ENCODE measurements at regions not wholly inside any gene's neighbourhood (a gene's known extent, or its start where the extent isn't known, plus 50 kb on each side); places are given as distances from the start of the nearest gene placed in this dataset.

DNA sequence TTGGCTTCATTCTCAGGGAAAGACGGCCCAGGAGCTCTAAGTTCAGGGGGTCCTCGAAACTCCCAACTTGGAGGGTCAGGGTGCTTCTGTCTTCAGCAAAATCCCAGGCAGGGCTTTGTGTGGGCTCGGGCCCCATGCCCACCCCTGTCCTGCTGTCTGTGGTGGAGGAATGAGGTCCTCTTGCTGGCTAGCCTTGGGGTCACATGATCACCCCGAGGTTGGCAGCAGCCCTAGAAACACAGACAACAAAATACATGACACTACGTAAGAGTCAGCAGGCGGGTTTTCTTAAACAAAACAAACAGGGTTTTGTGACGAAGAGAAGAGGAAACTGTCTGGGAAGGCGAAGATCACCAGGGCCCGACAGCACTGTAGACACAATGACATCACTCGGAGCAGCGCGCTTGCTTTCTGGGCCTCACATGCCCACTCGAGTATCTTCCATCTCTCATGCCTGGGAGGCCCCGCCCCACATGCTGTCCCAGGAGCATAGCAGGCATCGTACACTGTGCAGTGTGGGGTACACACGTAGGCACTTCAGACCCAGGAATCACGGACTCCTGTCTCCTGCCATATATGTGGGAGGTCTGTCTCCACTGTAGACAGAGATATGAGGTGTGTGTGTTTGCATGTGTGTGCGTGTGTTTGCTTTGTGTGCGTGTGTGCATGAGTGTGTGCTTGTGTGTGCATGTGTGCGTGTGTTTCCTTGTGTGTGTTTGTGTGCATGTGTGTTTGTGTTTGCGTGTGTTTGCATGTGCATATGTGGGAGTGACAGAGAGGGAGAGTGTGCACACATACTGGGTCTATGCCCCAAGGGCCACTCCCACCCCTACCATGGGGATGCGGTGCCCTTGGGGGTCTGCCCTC, 94.7 kb downstream of the SIK1 start:
- no peak for DNase-seq

DNA sequence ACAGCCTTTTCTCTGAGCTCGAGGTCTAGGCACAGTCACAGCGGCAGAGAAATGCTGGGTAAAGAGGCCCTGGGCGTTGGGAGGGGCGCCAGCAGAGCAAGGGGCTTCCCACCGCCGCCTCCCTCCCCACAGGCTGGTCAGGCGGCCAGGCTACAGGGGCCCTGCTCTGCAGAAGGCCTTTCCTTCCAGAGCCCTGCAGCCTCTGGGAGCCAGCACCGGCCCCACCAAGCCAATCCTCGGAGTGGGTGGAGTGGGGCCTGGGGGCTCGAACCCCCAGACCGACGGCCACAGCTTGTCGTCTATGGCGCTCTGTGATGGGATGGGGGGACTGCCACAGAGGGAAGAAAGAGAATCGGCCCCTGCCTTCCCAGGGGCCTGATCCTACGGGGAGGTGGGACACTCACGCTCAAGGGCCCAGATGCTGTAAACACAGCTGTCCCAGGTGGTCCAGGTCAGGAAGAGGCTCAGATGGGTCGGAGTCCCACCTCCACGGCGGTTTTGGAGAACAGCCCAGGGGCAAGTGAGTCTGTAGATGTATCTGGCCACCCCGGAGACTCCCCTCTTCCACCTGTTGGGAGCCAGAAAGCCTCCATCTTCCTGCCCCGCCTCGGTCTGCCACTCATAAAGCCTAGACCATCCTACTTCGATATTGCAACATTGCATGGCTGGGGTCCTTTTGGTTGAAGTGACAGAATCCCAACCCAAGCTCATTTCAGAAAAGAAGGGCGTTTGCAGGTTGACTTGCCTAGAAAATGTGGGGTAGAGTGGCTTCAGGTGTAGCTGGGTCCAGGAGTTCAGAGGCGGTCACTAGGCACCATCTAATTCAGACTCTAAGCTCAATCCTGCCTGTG, 95.6 kb downstream of the SIK1 start:
- no peak for DNase-seq

DNA sequence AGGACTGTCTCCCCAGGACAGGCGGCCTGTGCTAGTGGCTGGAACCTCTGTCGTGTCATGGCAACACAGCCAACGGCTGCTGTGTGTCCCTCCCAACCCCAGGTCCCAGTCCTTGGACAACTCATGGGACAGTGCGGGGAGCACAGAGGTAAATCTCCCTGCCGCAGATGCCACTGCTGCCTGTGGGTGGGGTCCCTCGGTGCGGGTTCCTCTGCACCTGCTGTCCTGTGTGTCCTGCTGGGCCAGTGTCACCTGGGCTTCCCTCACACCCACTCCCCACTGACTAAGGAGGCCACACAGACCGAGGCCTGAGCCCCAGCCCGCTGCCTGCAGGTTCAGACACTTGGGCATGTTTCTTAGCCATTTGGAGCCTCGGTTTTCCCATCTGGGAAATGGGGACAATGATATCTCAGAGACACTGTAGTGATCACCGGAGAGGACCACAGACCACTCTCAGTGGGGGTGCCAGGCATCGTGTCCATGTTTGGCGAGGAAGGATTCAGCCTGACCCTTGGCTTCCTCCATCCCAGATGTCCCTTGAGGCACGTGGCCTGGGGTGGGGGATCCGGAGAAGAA, 96.5 kb downstream of the SIK1 start:
- no peak for DNase-seq

DNA sequence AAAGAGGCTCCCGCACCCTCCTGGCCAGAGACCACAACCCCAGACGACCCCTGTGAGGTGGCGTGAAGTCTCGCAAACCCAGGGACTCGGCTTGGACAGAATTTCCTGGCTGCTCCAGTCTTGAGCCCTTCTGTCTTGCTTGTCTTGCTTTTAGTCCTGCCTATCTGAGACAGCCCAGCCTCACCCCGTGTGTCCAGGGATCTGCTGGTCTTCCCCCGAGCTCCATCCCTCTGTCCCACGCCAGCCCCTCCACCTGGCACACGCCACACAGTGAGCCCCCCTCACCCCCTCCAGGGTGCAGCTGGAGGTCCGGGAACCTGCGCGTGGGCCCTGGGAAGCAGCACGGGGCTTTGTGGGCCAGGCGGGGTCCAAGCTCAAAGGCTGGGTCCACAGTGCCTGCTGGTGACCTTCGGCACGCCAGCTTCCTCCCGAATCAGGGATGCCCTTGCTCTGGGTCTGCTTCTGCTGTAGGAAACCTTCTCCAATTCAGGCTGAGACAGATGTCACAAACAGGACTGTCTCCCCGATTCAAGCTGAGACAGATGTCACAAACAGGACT, 97.1 kb downstream of the SIK1 start:
- no peak for DNase-seq

DNA sequence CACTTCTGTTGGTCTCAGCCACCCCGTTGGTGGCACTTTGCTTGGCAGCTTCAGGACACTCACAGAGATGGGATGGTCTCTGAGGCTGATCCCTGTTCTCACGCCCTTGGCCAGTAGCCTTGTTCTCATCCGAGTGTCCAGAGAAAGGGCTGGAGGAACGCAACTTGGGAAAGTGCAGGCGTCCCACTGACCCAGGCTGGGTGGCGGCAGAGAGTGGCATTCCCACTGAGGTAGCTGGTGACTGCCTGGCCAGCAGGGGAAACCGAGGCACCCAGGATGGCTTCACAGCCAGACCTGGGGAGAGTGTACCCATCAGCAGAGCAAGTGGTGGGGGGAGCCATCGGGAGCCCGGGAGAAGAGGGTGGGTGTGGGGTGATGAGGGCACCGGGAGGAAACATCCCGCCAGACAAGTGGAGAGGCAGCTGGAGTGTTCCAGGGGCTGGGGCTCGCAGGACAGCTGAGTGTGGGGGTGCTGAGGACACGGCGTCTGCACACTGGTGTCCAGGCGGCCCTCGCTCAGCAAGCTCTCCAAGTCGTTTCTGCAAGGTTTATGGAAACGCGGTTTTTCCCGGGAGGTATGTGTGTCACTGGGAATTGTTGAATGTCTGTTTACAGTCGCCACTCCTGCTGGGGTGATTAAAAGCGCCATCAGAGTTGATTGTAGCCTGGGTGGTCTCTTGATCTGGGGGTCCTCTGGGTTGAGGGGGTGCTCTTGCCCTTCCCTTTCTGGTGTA, 97.8 kb downstream of the SIK1 start:
- no peak for DNase-seq

DNA sequence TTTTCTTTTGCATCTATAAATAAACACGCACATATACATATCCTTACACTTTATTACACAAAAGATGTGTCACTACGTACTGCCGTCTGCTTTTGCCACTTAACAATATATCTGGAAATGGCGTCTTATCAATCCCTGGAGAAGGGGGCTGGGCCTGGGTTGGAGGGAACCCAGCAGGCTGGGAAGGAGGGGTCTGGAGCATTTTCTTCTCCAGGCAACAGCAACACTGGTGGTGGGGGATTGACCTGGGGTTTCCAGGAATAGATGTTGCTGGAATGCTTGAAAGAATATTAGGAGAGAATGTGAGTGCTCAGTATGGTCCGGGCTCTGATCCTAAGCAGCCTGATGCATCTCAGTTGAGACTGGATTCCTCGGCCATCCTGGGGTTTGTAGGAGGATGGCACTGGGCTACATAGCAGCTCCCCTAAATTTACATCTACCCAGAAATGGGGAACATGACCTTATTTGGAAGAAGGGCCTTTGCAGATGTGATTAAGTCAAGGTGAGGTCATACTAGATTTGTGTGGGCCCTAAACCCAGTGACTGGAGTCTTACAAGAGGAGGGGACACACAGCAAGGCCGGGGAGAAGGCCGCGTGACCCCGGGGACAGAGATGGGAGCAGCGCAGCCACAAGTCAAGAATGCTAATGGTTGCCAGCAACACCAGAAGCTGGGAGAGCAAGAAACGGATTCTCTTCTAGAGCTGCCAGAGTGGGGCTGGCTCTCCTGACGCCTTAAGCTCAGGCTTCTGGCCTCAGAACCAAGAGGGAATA, 98.6 kb downstream of the SIK1 start:
- no peak for DNase-seq

DNA sequence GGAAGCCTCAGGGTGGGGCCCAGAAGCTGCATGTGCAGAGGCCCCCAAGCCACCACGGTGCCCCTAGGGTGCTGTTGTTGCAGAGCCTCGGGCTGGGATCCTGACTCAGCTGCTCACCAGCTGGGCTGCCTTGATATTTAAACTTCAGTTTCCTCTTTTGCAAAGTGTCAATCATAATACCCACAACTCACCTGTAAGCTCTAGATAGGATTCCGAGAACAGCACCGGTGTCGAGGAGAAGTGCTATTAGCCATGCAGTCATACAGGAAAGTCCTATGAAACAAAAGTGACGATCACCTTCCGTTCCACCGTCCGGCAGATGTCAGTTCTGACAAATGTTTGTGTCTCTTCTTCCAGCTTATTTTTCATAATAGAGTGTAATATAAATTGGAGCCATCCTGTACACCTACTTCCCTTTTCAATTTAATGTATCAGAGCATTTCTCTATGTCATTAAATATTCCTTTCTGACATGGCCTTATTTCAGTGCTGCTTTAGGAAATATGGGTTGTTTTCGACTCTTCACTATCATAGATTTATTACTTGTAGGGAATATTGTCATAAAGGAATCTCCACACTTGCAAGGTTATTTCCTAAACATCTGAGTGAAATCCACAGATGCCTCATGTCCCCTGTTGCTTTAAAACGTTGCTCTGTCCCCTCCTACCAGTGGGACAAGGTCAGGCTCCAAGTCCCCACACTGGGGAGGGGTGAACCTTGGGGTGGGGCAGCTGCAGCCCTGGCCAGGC, 100.8 kb downstream of the SIK1 start:
- peak; percentile 44 for DNase-seq

DNA sequence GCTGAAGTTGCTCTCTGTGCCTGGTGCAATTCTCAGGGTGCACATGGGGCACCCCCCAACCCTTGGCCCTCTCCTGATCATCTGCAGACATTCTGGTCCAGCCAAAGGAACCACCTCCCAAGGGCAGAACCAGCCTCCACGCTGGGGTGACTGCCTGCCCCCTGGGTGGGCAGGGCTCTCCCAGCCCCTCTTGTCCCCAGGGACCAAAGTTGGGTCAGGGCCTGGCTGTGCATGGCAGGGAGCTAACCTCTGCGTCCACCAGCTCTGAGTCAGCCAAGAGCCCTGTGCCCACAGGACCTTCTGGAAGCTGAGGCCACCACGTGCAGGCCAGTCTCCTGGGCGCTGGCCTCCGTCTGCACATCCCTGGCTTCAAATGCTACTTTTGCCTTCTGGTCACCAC, 101.9 kb downstream of the SIK1 start:
- no peak for DNase-seq

DNA sequence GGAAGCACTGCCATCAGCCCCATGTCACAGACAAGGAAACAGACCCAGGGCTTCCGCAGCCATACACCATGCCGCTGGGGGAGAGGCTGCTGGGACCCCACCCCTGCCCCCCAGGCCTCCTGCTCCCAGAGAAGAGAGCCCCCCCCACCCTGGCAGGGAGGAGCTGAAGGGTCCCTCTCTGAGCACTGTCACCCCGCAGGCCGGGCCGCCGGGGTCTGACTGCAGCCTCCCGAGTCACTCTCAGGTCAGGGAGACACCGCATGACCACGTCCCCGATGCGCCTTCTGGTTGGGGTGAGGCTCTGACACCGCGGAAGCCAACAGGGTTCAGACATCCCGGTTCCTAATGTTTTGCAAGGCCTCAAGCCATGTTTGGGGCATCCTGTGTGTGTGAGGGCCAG, 102.3 kb downstream of the SIK1 start:
- no peak for DNase-seq

DNA sequence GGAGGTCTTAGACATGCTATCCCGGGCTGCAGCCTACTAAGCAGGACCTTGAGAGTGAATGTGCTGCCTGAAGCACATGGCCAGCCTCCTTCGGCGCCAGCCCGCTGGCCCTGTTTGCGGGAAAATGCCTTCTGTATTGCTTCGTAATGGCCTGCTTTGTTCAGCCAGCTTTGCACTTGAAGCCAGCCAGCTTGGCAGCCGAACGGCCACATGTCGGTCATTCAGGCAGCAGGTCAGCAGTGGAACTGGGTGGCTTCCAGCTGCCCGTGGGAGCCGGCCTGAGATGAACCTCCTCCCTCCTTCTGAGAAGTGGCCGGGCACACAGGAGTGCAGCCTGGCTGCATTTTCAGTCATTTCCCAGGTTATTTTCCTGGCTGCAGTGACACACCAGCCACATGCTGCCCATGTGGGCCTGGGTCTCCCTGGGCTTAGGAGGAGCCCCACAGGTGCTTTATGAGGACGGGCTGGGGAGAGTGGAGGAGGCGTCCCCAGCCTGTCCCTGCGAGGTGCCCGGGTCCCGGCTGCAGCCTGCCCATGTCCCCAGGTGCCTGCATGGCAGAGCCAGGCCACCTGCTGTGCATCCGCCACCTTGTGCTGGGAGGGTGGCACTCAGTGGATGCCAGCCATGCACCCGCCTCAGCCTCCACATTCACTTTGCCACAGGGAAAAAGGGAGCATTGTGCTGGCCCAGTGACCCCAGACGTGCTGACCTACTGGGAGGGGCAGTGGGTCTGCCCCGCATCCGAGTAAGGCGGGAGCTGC, 103.5 kb downstream of the SIK1 start:
- DNase-seq, result no peak

DNA sequence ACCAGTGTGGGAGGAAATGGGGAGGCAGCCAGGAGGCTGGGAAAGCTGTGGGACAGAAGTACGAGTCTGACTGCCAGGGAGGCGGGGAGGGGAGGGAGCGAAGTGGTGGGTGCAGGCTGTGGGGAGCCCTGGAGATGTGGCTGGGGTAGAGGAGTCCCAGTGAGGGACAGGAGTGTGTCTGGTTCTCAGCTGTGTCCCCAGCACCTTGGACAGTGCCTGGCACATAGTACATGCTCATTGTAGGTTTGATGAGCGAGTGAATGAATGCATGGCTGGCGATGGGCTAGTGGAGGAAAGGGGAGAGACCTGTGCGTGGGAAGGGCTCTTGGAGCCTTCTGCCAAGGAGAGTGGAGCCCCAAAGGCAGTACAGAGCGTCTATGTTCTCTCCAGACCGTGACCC, 104.1 kb downstream of the SIK1 start:
- DNase-seq, result no peak

DNA sequence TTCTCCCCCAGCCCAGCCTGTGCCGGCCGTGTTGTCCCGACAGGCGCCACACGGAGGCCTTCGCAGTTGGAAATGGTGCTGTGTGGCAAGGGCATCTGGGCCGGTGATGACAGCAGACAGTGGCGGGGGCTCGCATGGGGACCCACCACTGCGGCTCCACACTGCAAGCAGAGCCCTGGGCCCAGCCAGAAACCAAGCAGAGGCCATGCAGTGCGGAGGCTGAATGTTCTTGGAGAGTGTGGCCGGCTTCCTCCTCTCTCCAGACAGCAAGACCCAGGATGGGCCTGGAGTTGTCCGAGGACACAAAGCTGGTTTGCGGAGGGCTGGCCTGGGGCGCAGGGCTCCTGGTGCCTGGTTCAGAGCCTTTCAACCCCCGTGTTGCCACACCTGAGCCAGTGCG, 104.6 kb downstream of the SIK1 start:
- DNase-seq, result no peak

DNA sequence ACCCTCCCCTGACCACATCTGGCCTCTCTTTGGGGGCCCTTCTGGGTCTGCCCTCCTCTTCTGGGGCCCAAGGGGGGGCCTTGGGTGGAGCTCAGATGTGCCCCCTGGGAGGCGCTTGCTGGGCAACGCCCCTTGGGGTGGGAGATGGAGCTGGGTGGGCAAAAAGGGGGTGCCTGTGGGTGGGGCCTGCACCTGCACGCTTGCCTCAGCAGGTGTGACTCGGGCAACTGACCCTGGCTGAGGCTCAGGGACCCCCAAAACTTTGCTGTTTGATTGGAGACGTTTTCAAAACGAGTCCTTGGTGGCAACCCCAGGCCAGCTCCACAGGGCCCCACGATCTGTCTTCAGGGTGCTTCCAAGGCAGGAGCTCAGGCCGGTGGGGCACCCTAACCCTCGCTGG, 105.3 kb downstream of the SIK1 start:
- DNase-seq, result no peak

DNA sequence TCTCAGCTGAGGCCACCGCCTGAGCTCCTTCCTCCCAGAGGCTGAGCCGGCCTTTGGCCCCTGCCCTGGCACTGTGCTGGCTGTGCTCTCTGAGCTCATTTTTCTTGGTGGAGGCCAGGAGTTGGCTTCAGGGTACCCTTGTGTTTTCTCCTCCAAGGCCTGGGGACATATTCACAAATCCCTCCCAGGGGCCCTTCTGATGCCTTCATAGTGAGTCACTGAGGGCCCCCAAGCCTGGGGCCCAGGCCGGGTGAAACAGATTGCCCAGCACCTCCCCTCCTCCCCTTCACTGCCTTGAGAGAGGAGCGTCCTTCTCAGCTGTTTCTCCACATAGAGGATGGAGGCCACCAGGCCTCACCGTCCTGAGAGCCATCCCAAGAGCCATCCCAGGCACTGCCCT, 105.8 kb downstream of the SIK1 start:
- DNase-seq, result no peak

DNA sequence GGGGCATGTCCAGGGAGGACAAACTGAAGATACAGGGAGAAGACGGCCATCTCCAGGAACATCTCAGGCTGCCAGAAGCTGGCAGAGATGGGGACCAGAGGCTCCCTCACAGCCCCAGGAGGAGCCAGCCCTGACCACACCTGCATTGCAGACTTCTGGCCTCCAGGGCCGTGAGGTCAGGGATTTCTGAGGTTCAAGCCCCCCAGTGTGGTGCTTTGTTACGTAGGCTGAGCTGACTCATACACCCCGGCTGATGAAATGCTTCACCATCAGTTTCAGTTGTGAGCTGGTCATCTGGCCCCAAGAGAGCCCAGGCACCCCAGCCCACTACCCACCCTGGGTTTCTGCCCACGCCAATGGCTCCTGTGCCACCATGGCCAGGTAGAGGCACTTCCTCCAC, 106.4 kb downstream of the SIK1 start:
- DNase-seq, result no peak

DNA sequence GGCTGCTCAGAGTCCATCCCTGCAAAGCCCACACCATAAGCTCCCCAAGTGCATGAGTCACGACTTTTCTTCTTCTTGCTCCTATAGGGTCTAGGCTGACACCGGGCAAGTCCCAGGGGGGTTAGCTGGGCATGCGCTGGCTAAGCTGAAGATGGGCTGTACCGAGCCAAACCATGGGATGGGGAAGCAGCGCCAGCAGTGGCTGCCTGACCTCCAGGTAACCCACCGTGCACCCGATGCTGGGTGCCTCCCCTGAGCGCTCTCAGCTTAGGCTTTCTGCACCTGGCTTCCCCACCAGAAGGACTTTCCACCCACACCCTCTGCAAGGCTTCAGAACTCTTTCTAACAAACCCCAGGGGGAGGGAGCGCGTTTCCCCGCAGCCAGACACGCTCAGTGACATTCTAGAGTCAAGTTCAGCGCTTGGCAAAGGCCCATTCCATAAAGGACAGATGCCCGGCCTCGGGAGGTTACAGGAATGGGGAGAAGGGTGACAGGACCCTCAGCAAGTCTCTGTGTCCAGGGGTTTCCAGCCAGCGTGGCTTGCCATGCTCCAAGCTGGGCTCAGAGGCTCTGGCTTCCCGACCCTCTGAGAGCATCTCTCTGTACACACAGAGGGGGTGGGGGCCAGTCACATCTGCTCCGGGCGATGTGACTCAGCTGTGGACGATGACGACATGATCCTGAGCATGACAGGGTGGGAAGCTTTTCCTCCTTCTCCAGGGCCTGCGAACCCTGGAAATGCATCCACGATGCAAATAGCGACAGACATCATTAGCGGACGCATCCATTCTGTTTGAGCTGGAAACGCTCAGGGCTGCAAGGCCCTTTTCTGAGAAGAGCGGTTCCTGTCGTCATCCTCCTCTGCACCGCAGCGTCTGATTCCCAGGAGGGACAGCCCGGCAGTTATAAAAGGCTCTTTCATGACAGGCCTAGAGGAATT, 107.8 kb downstream of the SIK1 start:
- peak; percentile 77 for DNase-seq

DNA sequence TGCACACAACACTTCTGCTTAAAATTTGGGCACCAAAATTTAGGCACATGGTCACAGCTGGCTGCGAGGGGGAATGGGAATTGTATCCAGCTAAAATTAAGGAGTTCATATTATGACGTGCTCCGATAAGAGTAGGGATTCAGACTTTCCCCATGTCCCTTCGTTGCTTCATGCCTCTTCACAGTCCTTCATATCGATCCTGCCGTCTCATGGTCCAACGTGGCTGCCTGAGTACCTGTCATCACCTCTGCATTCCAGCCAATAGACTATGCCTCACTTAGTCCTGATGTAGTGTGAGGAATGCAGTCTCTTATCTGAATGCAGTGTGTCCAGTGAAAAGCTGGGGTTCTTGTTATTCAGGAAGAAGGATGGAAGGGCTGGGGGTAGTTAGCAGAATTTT, 108.6 kb downstream of the SIK1 start:
- DNase-seq, result no peak

DNA sequence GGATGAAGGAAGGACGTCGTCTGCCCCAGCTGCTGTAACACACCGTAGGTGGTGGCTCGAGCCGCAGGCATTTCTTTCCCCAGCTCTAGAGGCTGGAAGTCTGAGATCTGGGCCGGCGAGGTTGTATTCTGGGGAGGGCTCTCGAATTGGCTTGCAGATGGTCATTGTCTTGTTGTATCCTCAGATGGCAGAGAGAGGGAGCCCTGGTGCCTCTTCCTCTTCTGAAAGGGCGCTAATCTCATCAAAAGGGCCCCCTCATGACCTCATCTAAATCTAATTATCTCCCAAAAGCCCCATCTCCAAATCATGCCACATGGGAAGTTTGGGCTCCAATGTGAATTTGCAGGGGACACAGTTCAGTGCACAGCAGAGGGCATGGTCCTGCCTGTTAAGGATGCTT, 109.0 kb downstream of the SIK1 start:
- DNase-seq, result no peak

DNA sequence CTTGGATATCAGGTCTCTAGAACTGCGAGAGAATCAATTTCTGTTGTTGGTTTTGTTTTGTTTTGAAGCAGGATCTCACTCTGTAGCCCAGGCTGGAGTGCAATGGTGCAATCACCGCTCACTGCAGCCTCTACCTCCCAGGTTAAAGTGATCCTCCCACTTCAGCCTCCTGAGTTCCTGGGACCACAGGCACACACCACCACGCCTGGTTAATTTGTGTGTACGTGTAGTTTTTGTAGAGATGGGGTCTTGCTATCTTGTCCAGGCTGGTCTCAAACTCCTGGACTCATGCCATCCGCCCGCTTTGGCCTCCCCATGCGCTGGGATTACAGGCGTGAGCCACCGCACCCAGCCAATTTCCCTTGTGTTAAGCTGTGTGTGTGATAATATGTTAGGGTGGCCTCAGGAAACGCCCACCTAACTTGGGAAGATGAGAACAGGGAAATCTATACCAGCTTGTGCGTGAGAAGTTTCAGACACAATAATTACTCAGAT, 109.6 kb downstream of the SIK1 start:
- no peak for DNase-seq
